ENCODE measurements at regions not wholly inside any gene's neighbourhood (a gene's known extent, or its start where the extent isn't known, plus 50 kb on each side); places are given as distances from the start of the nearest gene placed in this dataset.

DNA sequence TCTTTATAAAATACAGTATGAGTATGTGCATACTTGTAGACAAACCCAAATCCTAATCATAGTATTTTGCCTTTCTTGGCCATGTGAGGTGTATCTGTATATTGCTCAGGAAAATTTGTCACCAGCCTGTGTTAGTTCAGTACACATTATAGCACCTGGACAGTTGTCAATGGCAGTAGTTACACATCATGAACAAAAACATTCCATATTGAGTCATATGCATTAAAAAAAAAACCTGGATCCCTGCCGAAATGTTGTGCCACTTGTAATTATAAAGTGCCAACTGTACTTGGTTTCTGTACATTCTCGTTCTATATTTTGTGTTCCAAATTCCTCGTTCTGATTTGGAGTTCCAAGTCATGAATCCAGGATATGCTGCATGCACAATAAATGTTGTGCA lies 410.4 kb downstream of the INHBA start:
- intact Hi-C loops (cut with DNase I): no loop called here
- no peak for DNase-seq (ENCODE audit: low spot score)
- H3K9me3 ChIP-seq: no peaks in the 10 kb centered on the region
- no peaks in the 10 kb centered on the region for H3K27me3 ChIP-seq (replicated peaks; ENCODE audit: insufficient read depth)
- 55% methylated on average over 3 of the region's 3 CpGs for WGBS
- H3K36me3 ChIP-seq: no peaks in the 10 kb centered on the region
- TF ChIP-seq POLR2A (IDR thresholded peaks at IDR 0.05) (no peak), POLR2AphosphoS5 (IDR thresholded peaks at IDR 0.05) (no peak), CTCF (IDR thresholded peaks at IDR 0.05) (no peak)
- H3K4me3 ChIP-seq: no peak overlapping the region
- no peak overlapping the region for H3K27ac ChIP-seq
- no peaks in the 10 kb centered on the region for H3K4me1 ChIP-seq (replicated peaks)

GRCh38 chr7:41287559-41288335 lies 415.1 kb downstream of the INHBA start:
- Histone ChIP-seq H3K4me3 (no peak overlapping the region), H3K27me3 (replicated peaks; ENCODE audit: insufficient read depth) (no peaks in the 10 kb centered on the region), H3K9me3 (no peaks in the 10 kb centered on the region), H3K4me1 (replicated peaks) (no peaks in the 10 kb centered on the region), H3K36me3 (no peaks in the 10 kb centered on the region), H3K27ac (no peak overlapping the region)
- TF ChIP-seq POLR2A (IDR thresholded peaks at IDR 0.05): no peak
- no peak for TF ChIP-seq CTCF (IDR thresholded peaks at IDR 0.05)
- TF ChIP-seq POLR2AphosphoS5 (IDR thresholded peaks at IDR 0.05): no peak
- intact Hi-C loops (cut with DNase I): no loop called here
- no peak for DNase-seq (ENCODE audit: low spot score)
- 96% methylated on average over 2 of the region's 2 CpGs for WGBS

DNA sequence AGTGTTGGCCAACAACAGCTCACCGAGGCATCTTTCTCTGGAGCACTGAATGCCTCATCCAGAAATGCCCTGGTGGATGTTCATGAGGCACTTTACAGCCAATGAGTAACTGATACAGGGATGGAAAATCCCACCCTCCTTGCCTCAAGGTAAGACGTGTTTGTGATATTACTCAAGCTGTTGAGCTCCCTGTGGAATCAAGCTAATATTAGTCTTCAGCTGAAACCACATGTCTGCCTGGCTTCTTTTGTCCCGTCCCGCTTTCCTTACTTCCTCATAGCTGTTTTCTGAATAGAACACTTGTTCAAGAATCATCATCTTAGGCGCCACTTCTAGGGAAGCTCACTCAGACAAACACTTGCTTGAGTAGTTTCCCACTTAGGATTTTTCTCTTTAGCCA lies 422.4 kb downstream of the INHBA start:
- DNase-seq (ENCODE audit: low spot score): no peak
- H3K4me3 ChIP-seq: no peak overlapping the region
- intact Hi-C loops (cut with DNase I): no loop called here
- H3K36me3 ChIP-seq: no peaks in the 10 kb centered on the region
- H3K9me3 ChIP-seq: no peaks in the 10 kb centered on the region
- no peaks in the 10 kb centered on the region for H3K27me3 ChIP-seq (replicated peaks; ENCODE audit: insufficient read depth)
- H3K4me1 ChIP-seq (replicated peaks): no peaks in the 10 kb centered on the region
- WGBS: 87% methylated on average over 5 of the region's 5 CpGs
- H3K27ac ChIP-seq: no peak overlapping the region
- no peak for TF ChIP-seq CTCF (IDR thresholded peaks at IDR 0.05)
- no peak for TF ChIP-seq POLR2A (IDR thresholded peaks at IDR 0.05)
- no peak for TF ChIP-seq POLR2AphosphoS5 (IDR thresholded peaks at IDR 0.05)

DNA sequence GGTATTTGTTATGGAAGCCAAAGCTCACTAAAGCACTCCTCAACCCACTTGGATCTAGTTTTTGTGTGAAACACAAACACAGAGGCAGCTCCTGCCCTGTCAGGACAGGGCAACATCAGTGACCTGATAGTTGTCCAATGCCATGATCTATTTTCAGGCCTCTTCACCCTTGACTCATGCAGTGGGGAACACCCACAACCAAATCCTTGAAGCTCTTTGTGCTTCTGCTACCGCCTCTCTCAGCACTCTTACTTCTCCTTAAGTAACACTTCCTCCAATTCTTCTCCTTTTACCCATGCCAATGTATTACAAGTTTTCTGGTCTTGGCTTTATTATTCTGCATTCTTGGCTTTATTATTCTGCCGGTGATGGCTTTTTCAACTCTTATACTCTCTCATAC lies 425.3 kb downstream of the INHBA start:
- Histone ChIP-seq H3K4me3 (no peak overlapping the region), H3K27ac (no peak overlapping the region), H3K4me1 (replicated peaks) (no peaks in the 10 kb centered on the region), H3K36me3 (no peaks in the 10 kb centered on the region), H3K9me3 (no peaks in the 10 kb centered on the region), H3K27me3 (replicated peaks; ENCODE audit: insufficient read depth) (no peaks in the 10 kb centered on the region)
- intact Hi-C loops (cut with DNase I): no loop called here
- WGBS: 82% methylated on average over 2 of the region's 2 CpGs
- no peak for TF ChIP-seq POLR2AphosphoS5 (IDR thresholded peaks at IDR 0.05)
- TF ChIP-seq CTCF (IDR thresholded peaks at IDR 0.05): no peak
- TF ChIP-seq POLR2A (IDR thresholded peaks at IDR 0.05): no peak
- no peak for DNase-seq (ENCODE audit: low spot score)

DNA sequence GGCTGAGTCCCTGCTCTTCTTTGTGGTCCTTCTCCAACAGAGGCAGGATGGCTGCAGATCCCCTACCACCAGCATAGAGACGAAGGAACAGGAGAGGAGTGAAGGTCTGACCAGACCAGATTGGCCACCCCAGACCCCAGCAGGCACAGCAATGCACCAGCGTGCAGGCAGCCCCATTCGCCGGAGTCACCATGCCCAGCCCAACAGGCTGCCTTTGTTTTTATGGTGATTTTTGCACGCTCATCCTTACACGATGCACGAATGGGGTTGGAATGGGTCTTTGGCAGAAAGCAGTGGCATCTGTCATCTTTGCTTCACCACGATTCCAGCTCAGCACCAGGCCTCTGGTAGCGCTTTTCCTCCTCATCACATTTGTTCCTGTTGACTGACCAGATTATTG lies 427.6 kb downstream of the INHBA start:
- DNase-seq (ENCODE audit: low spot score): no peak
- Histone ChIP-seq H3K4me3 (no peak overlapping the region), H3K27me3 (replicated peaks; ENCODE audit: insufficient read depth) (no peaks in the 10 kb centered on the region), H3K4me1 (replicated peaks) (no peaks in the 10 kb centered on the region), H3K36me3 (no peaks in the 10 kb centered on the region), H3K9me3 (no peaks in the 10 kb centered on the region), H3K27ac (no peak overlapping the region)
- WGBS: 95% methylated on average over 9 of the region's 9 CpGs
- intact Hi-C loops (cut with DNase I): no loop called here
- TF ChIP-seq POLR2A (IDR thresholded peaks at IDR 0.05) (no peak), CTCF (IDR thresholded peaks at IDR 0.05) (no peak), POLR2AphosphoS5 (IDR thresholded peaks at IDR 0.05) (no peak)
